ENCODE measurements at regions not wholly inside any gene's neighbourhood (a gene's known extent, or its start where the extent isn't known, plus 50 kb on each side); places are given as distances from the start of the nearest gene placed in this dataset.

- no peak for TF ChIP-seq CHD7 (IDR thresholded peaks at IDR 0.05; ENCODE audit: insufficient replicate concordance, low read length)
- TF ChIP-seq POLR2AphosphoS5 (IDR thresholded peaks at IDR 0.05; ENCODE audit: low read depth, low read length) = no peak
- TF ChIP-seq, protein P1, sequence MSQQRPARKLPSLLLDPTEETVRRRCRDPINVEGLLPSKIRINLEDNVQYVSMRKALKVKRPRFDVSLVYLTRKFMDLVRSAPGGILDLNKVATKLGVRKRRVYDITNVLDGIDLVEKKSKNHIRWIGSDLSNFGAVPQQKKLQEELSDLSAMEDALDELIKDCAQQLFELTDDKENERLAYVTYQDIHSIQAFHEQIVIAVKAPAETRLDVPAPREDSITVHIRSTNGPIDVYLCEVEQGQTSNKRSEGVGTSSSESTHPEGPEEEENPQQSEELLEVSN (IDR thresholded peaks at IDR 0.05) = no peak
Observed at GRCh38 chr6:47161176-47161687, 119.1 kb upstream of the ADGRF1 start (continued).
